ENCODE measurements at regions not wholly inside any gene's neighbourhood (a gene's known extent, or its start where the extent isn't known, plus 50 kb on each side); places are given as distances from the start of the nearest gene placed in this dataset.

DNA sequence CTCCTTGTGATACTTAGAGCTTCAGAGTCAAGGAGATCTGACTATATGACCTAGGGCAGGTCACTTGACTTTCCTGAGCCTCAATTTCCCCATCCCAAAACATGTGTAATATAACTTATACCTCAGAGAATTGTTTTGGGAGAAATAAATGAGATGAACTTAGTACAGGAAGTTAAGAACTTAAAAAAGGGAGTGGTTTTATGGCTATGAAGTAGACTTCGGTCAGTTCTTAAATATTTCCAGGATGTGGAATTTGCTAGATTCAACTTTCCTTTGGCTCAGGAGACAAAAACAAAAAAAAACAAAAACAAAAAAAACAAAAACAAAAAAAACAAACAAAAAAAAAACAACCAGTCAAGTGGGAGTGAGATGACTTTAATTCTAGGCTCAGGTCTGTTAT is 116.7 kb downstream of the EDEM1 start:
- TF ChIP-seq CTCF (IDR thresholded peaks at IDR 0.05) (no peak), POLR2A (IDR thresholded peaks at IDR 0.05) (no peak), POLR2AphosphoS5 (IDR thresholded peaks at IDR 0.05) (no peak)
